Stimulated activated naive B cell treated with anti-CD40 and anti-IgM and Interleukin-4, amounts not matched to agents 10 μg/mL and 1 μg/mL and 100 μg/mL, for 72 hours (primary cell): ENCODE measurements at regions not wholly inside any gene's neighbourhood (a gene's known extent, or its start where the extent isn't known, plus 50 kb on each side); places are given as distances from the start of the nearest gene placed in this dataset.

ENCODE experiments used
- ATAC-seq, 2 donors: fragments of 150-1000 bp; cut with Tn5 transposase; replicated peaks; 2 replicates each; pipeline ENCODE4 v1.10.0; 2021; ENCODE audit warnings: moderate library complexity in 1 of 2
- DNase-seq: peaks from one replicate; pipeline ENCODE4 v3.0.0; 2021
- H3K27ac Mint-ChIP-seq: one replicate; pipeline ENCODE4 v1.8.0; 2022; ENCODE audit warnings: mild to moderate bottlenecking, mixed read lengths
- H3K27me3 Mint-ChIP-seq, 2 donors: one replicate each; pipeline ENCODE4 v1.8.0; 2022; ENCODE audit warnings: mixed read lengths in 2 of 2
- H3K36me3 Mint-ChIP-seq, 2 donors: one replicate each; pipeline ENCODE4 v1.8.0; 2022; ENCODE audit warnings: mixed read lengths in 2 of 2, mild to moderate bottlenecking in 1 of 2
- H3K4me1 Mint-ChIP-seq, 2 donors: one replicate each; pipeline ENCODE4 v1.8.0; 2022; ENCODE audit warnings: mixed read lengths in 2 of 2, mild to moderate bottlenecking in 1 of 2
- H3K4me3 Mint-ChIP-seq, 2 donors: one replicate each; pipeline ENCODE4 v1.8.0; 2022; ENCODE audit warnings: mild to moderate bottlenecking in 2 of 2, mixed read lengths in 2 of 2, moderate library complexity in 1 of 2
- H3K9me3 Mint-ChIP-seq, 2 donors: one replicate each; pipeline ENCODE4 v1.8.0; 2022; ENCODE audit warnings: mixed read lengths in 2 of 2, mild to moderate bottlenecking in 1 of 2

DNA sequence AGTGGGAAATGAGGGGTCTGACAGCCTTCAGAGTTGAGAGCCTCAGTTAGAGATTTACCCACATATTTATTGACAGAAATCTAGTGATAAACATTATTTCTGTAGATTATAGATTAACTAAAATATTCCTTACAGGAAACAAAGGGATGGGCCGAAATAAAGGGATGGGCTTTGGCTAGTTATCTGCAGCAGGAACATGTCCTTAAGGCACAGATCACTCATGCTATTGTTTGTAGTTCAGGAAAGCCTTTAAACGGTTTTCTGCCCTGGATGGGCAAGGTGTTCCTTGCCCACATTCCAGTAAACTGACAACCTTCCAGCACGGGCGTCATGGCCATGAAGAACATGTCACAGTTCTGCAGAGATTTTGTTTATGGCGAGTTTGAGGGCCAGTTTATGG lies 154.8 kb upstream of the TOM1L1 start:
- Mint-ChIP-seq H3K4me3 (no peak overlapping the region), H3K9me3 (peaks cover 18 to 29% of the 10 kb centered on the region in 2 donors), H3K36me3 (peaks cover 0 to 2% of the 10 kb centered on the region in 2 donors), H3K4me1 (no peaks in the 10 kb centered on the region), H3K27ac (no peak overlapping the region), H3K27me3 (no peaks in the 10 kb centered on the region)
- ATAC-seq, result no peak
- DNase-seq, result no peak

DNA sequence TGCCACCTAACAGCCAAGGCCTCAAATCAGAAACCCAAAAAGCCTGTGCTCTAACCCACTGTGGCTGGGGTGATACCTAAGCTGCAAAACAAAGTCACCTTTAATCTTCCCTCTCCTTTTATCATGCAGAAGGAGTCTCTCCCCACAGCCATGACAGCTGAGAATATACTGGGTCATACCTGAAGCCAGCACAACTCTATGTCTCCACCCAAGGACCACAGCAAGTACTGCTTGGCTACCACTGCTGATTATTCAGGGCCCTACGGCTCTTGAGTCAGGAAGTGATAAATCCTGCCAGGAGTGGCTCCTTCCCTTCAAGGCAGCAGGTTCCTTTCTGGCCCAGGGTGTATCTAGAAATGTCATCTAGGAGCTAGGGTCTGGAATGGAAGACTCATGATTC lies 151.5 kb upstream of the TOM1L1 start:
- peaks cover 0 to 2% of the 10 kb centered on the region in 2 donors for H3K36me3 Mint-ChIP-seq
- no peak overlapping the region for H3K27ac Mint-ChIP-seq
- no peaks in the 10 kb centered on the region for H3K27me3 Mint-ChIP-seq
- ATAC-seq (no peak), DNase-seq (no peak)
- peaks cover 16 to 25% of the 10 kb centered on the region in 2 donors for H3K9me3 Mint-ChIP-seq
- H3K4me3 Mint-ChIP-seq, result no peak overlapping the region
- no peaks in the 10 kb centered on the region for H3K4me1 Mint-ChIP-seq

DNA sequence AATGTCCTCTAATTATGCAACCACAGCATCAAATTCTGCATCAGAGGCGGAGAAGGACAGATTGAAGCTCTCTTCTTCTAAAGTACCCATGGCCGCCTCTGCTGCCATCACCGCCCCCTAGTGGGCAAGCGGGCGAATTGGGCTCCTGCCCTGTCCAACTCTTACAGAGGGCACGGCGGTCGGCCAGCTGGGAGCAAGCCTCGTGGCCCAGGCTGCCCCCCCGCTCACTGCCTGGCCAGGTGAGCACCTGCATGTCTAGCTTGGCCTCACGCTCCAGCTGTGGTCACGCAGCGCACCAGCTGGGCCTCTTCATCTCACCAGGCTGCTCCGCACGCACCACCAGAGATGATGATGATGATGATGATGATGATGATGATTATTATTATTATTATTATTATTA lies 146.1 kb upstream of the TOM1L1 start:
- Mint-ChIP-seq H3K27me3 (no peaks in the 10 kb centered on the region), H3K36me3 (no peaks in the 10 kb centered on the region), H3K9me3 (peaks cover 0 to 5% of the 10 kb centered on the region in 2 donors), H3K4me3 (no peak overlapping the region), H3K4me1 (no peaks in the 10 kb centered on the region), H3K27ac (no peak overlapping the region)
- DNase-seq (no peak), ATAC-seq (no peak)

DNA sequence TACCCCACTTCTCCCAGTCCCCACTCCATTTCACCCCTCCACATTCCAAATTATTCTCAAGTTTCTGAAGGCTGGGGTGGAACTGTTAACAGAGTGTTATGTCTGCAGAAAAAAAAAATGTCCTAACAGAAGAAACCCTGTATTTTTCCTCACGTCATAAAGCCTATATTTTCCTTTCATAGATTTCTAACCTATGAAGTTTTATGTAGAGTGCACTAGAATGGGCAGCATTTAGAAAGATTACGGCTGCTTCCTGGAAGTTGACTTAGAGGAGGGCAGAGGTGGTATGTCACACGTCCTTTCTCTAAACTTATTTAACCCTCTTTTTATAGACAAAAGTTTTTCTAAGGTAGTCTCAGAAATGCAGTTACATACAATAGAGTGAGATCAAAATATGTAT lies 139.8 kb upstream of the TOM1L1 start:
- no peak overlapping the region for H3K4me3 Mint-ChIP-seq

GRCh38 chr17:54770836-54771235 lies 129.8 kb upstream of the TOM1L1 start:
- H3K9me3 Mint-ChIP-seq, result peaks cover 4 to 5% of the 10 kb centered on the region in 2 donors
- ATAC-seq (no peak), DNase-seq (no peak)
- no peaks in the 10 kb centered on the region for H3K27me3 Mint-ChIP-seq
- no peaks in the 10 kb centered on the region for H3K4me1 Mint-ChIP-seq
- H3K36me3 Mint-ChIP-seq, result no peaks in the 10 kb centered on the region
- no peak overlapping the region for H3K4me3 Mint-ChIP-seq
- no peak overlapping the region for H3K27ac Mint-ChIP-seq

More for the DNA sequence above, 139.8 kb upstream of the TOM1L1 start:
- Mint-ChIP-seq H3K27ac (no peak overlapping the region), H3K9me3 (peaks cover 8 to 9% of the 10 kb centered on the region in 2 donors), H3K36me3 (no peaks in the 10 kb centered on the region), H3K27me3 (no peaks in the 10 kb centered on the region), H3K4me1 (no peaks in the 10 kb centered on the region)
- ATAC-seq (no peak), DNase-seq (no peak)

GRCh38 chr17:54771409-54771915 lies 129.2 kb upstream of the TOM1L1 start:
- no peak overlapping the region for H3K4me3 Mint-ChIP-seq
- H3K27me3 Mint-ChIP-seq, result no peaks in the 10 kb centered on the region
- H3K4me1 Mint-ChIP-seq, result no peaks in the 10 kb centered on the region
- peaks cover 4 to 5% of the 10 kb centered on the region in 2 donors for H3K9me3 Mint-ChIP-seq
- no peaks in the 10 kb centered on the region for H3K36me3 Mint-ChIP-seq
- no peak for ATAC-seq
- no peak overlapping the region for H3K27ac Mint-ChIP-seq
- DNase-seq, result no peak

DNA sequence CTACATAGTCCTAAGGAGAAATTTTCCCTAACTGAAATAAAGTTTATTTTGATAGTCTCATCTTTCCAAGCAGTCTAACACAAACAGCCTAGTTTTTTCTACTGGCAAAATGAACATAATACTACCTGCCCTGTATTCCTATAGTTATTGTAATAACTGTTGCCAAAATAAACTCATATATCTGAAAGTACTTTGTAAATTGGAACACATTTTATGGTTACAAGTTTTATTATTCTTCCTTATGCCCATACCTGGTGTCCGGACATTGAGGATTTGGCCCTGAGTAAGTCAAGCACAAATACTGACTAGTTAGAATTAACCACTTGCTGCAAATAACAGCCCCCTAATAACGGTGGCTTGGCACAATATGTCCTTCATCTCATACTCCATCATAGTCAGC lies 120.4 kb upstream of the TOM1L1 start:
- Mint-ChIP-seq H3K9me3 (peaks cover 0 to 1% of the 10 kb centered on the region in 2 donors), H3K36me3 (no peaks in the 10 kb centered on the region), H3K4me3 (no peak overlapping the region), H3K27ac (no peak overlapping the region), H3K27me3 (no peaks in the 10 kb centered on the region), H3K4me1 (no peaks in the 10 kb centered on the region)
- DNase-seq (no peak), ATAC-seq (no peak)

- Mint-ChIP-seq H3K4me1 (no peaks in the 10 kb centered on the region), H3K4me3 (no peak overlapping the region), H3K36me3 (no peaks in the 10 kb centered on the region), H3K27ac (no peak overlapping the region), H3K9me3 (peaks cover 0 to 1% of the 10 kb centered on the region in 2 donors), H3K27me3 (no peaks in the 10 kb centered on the region)
- DNase-seq, result no peak
- ATAC-seq, result no peak
Observed at GRCh38 chr17:54781389-54781788, 119.3 kb upstream of the TOM1L1 start.

DNA sequence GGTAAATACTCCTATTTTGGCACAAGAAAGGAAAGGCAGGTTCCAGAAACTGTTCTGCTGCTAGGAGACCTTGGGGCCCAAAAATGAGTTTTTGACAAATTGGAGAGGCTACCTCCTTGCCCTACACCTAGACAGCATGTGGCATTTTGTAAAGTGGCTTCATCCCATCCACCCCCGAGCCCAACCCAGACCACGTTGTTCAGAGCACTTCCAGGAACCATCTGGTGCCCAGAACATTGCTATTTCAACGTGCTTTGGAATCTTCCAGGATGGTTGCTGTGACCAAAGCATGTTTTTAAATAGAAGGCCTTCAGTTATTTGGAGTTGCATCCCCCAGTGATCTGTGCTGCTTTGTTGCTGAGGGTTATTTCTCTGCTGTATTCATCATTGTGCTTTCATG lies 116.3 kb upstream of the TOM1L1 start:
- Mint-ChIP-seq H3K27ac (no peak overlapping the region), H3K9me3 (peaks cover 0 to 1% of the 10 kb centered on the region in 2 donors), H3K36me3 (no peaks in the 10 kb centered on the region), H3K27me3 (no peaks in the 10 kb centered on the region), H3K4me3 (no peak overlapping the region), H3K4me1 (no peaks in the 10 kb centered on the region)
- ATAC-seq (no peak), DNase-seq (no peak)

- H3K27me3 Mint-ChIP-seq, result no peaks in the 10 kb centered on the region
- DNase-seq (no peak), ATAC-seq (no peak)
- H3K4me1 Mint-ChIP-seq, result no peaks in the 10 kb centered on the region
- H3K27ac Mint-ChIP-seq, result no peak overlapping the region
- no peak overlapping the region for H3K4me3 Mint-ChIP-seq
- no peaks in the 10 kb centered on the region for H3K36me3 Mint-ChIP-seq
- H3K9me3 Mint-ChIP-seq, result peaks cover 0 to 3% of the 10 kb centered on the region in 2 donors
Observed at GRCh38 chr17:54785643-54786268, 114.9 kb upstream of the TOM1L1 start.

GRCh38 chr17:54789101-54789880 lies 111.4 kb upstream of the TOM1L1 start:
- Mint-ChIP-seq H3K4me3 (no peak overlapping the region), H3K36me3 (no peaks in the 10 kb centered on the region), H3K27me3 (no peaks in the 10 kb centered on the region), H3K9me3 (peaks cover 0 to 6% of the 10 kb centered on the region in 2 donors), H3K4me1 (no peaks in the 10 kb centered on the region), H3K27ac (no peak overlapping the region)
- DNase-seq (no peak), ATAC-seq (no peak)

DNA sequence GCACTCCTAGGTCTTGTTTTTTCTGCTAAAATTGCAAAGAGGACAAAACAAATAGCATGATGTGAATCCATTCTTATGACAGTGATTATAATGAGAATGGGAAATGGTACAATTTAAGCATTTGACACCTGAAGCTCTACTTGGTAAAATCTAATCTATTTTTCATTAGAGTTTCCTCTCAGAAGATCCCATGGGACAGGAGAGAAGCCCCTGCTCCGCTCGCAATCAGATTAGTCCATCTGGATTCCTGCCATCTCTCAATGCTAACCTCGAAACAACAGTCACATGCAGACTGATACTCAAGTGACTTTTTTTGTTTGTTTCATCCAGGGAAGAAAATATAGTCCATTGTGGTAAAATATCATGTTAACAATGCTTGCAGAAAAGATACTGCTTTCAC lies 107.4 kb upstream of the TOM1L1 start:
- peaks cover 0 to 5% of the 10 kb centered on the region in 2 donors for H3K9me3 Mint-ChIP-seq
- no peaks in the 10 kb centered on the region for H3K27me3 Mint-ChIP-seq
- ATAC-seq (no peak), DNase-seq (no peak)
- no peaks in the 10 kb centered on the region for H3K36me3 Mint-ChIP-seq
- H3K27ac Mint-ChIP-seq, result no peak overlapping the region
- H3K4me3 Mint-ChIP-seq, result no peak overlapping the region
- H3K4me1 Mint-ChIP-seq, result no peaks in the 10 kb centered on the region

DNA sequence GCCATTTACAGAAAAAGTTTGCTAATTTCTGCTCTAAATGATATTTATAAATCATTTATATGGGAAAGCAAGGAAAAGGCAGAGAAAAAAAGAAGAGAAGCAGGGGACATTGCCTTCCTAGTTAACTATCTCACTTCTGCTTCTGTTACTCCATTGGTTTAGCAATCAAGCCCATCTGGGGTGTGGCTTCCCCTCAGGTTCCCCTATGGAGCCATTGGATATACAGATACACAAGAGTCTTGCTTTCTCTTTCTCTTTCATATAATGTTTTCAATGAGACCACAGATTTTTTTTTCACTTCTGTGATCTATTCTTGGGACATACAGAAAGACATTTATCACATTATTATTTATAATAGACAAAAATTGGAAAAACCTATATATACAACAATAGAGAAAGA lies 105.6 kb upstream of the TOM1L1 start:
- Mint-ChIP-seq H3K27ac (no peak overlapping the region), H3K4me1 (no peaks in the 10 kb centered on the region), H3K4me3 (no peak overlapping the region), H3K9me3 (peaks cover 5 to 7% of the 10 kb centered on the region in 2 donors), H3K36me3 (peaks cover 0 to 2% of the 10 kb centered on the region in 2 donors), H3K27me3 (no peaks in the 10 kb centered on the region)
- no peak for DNase-seq
- no peak for ATAC-seq

GRCh38 chr17:54807331-54807730 lies 93.3 kb upstream of the TOM1L1 start:
- Mint-ChIP-seq H3K27ac (no peak overlapping the region), H3K4me3 (no peak overlapping the region), H3K36me3 (no peaks in the 10 kb centered on the region), H3K27me3 (no peaks in the 10 kb centered on the region), H3K4me1 (no peaks in the 10 kb centered on the region), H3K9me3 (no peaks in the 10 kb centered on the region)
- DNase-seq (no peak), ATAC-seq (no peak)

DNA sequence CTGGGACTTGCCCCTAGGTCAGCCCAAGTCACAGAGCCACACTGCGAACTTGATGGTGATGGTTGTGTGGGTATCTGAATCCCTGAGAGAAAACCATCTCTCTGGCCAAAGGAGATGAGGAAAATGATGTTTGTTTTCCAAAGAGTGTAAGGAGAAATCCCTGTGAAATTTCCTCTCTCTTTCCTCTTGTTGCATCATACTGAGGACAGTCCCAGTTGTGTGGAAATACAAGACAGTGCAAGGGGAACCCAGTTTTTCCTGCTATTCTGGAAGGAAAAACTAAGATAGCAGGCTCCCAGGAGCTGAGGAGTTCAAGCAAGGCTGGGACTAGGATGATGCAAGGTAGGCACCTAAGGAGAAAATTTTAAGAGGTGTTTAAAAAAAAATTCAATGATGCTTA lies 86.8 kb upstream of the TOM1L1 start:
- H3K36me3 Mint-ChIP-seq, result no peaks in the 10 kb centered on the region
- no peak overlapping the region for H3K4me3 Mint-ChIP-seq
- H3K27me3 Mint-ChIP-seq, result no peaks in the 10 kb centered on the region
- no peaks in the 10 kb centered on the region for H3K4me1 Mint-ChIP-seq
- DNase-seq (no peak), ATAC-seq (no peak)
- peaks cover 0 to 2% of the 10 kb centered on the region in 2 donors for H3K9me3 Mint-ChIP-seq
- no peak overlapping the region for H3K27ac Mint-ChIP-seq
